Endothelial cell of umbilical vein (primary cell): ENCODE measurements at regions not wholly inside any gene's neighbourhood (a gene's known extent, or its start where the extent isn't known, plus 50 kb on each side); places are given as distances from the start of the nearest gene placed in this dataset.

Experiments
- BruUV-seq: library from RNA; stranded (reverse); fragments of 400-500 nt; replicated peaks from 2 replicates; lab custom pipeline; 2021; lab: Mats Ljungman, UMichigan
- CTCF ChIA-PET: fragments of 300-600, 350-600 bp; sonication (Branson Sonifier 250); formaldehyde crosslinking; loops from one replicate; lab custom pipeline; 2021; ENCODE audit warnings: antibody characterized with exemption, inconsistent platforms; lab: Charles Lee
- POLR2A ChIA-PET: fragments of 300-600, 350-600 bp; sonication (Branson Sonifier 250); formaldehyde crosslinking; loops from one replicate; lab custom pipeline; 2021; ENCODE audit warnings: antibody characterized with exemption, inconsistent platforms; lab: Charles Lee
- DNase-seq: peaks from one replicate; pipeline ENCODE4 v3.0.0-alpha.2; 2011; ENCODE audit warnings: low read depth, low spot score
- FAIRE-seq: peaks from 2 replicates; lab custom pipeline; 2011; peaks lifted over from hg19 to GRCh38; lab: Jason Lieb, UNC
- H2AFZ ChIP-seq: 2 replicates; pipeline ENCODE4 v1.6.0; 2012; ENCODE audit warnings: low read depth, low read length, control low read depth, inconsistent platforms
- H3K27ac ChIP-seq: 2 replicates; pipeline ENCODE4 v1.5.1; 2011; ENCODE audit warnings: low read depth, mild to moderate bottlenecking, control low read depth, low read length, moderate library complexity; ENCODE audit not compliant: insufficient read depth
- H3K27me3 ChIP-seq, 2 experiments: 2 replicates each; pipeline versions ENCODE4 v1.6.0 to v1.6.1; 2011; ENCODE audit warnings: low read length in 2 of 2, mixed read lengths in 1 of 2; ENCODE audit not compliant: control insufficient read depth in 2 of 2, insufficient read depth in 2 of 2
- H3K36me3 ChIP-seq, 2 experiments: 2 replicates in 1 of 2; 3 replicates in 1 of 2; pipeline ENCODE4 v1.5.1; 2011; ENCODE audit warnings: low read length in 2 of 2, mild to moderate bottlenecking in 1 of 2, moderate library complexity in 1 of 2; ENCODE audit not compliant: control insufficient read depth in 2 of 2, insufficient read depth in 2 of 2; ENCODE audit errors: extremely low read depth in 1 of 2
- H3K4me1 ChIP-seq: 3 replicates; pipeline ENCODE4 v1.5.1; 2011; ENCODE audit warnings: mild to moderate bottlenecking, low read length; ENCODE audit not compliant: control insufficient read depth, insufficient read depth; ENCODE audit errors: extremely low read depth
- H3K4me2 ChIP-seq: 2 replicates; pipeline ENCODE4 v1.6.1; 2011; ENCODE audit warnings: low read length, control low read depth, mixed read lengths; ENCODE audit not compliant: insufficient read depth
- H3K4me3 ChIP-seq, 3 experiments: fragments of 200-600 bp in 1 of 3; sonication (generic), shearing (Covaris generic) in 1 of 3; replicated peaks in 1 of 3; 2 replicates each; pipeline ENCODE4 v1.5.1; 2011 to 2016; ENCODE audit warnings: control low read depth in 3 of 3, low read length in 3 of 3, mild to moderate bottlenecking in 2 of 3, inconsistent platforms in 1 of 3, low read depth in 1 of 3, moderate library complexity in 1 of 3; ENCODE audit not compliant: insufficient read depth in 1 of 3
- H3K79me2 ChIP-seq: 2 replicates; pipeline ENCODE4 v1.6.0; 2012; ENCODE audit warnings: low read length, inconsistent platforms; ENCODE audit not compliant: control insufficient read depth, insufficient read depth
- H3K9ac ChIP-seq: replicated peaks from 2 replicates; pipeline ENCODE3; 2011; ENCODE audit warnings: low read length, control low read depth; ENCODE audit not compliant: insufficient read depth; ENCODE audit errors: extremely low read depth
- H3K9me1 ChIP-seq: replicated peaks from 3 replicates; pipeline ENCODE4 v1.6.0; 2011; ENCODE audit warnings: mild to moderate bottlenecking, low read length; ENCODE audit not compliant: control insufficient read depth, insufficient read depth; ENCODE audit errors: extremely low read depth
- H3K9me3 ChIP-seq: replicated peaks from 2 replicates; pipeline ENCODE4 v1.5.1; 2012; ENCODE audit warnings: low read length, inconsistent platforms; ENCODE audit not compliant: control insufficient read depth, insufficient read depth
- H4K20me1 ChIP-seq: replicated peaks from 2 replicates; pipeline ENCODE3; 2011; ENCODE audit warnings: mild to moderate bottlenecking, low read length; ENCODE audit not compliant: control insufficient read depth, insufficient read depth; ENCODE audit errors: extremely low read depth
- EZH2 ChIP-seq: IDR thresholded peaks from 2 replicates; pipeline ENCODE4 v1.6.1; 2012; ENCODE audit warnings: borderline replicate concordance, low read depth, mild to moderate bottlenecking, moderate library complexity, low read length, inconsistent platforms; ENCODE audit not compliant: severe bottlenecking
- FOS ChIP-seq: IDR thresholded peaks from 2 replicates; pipeline ENCODE4 v1.6.1; 2011; ENCODE audit warnings: mild to moderate bottlenecking, low read length, moderate library complexity, borderline replicate concordance; ENCODE audit not compliant: insufficient read depth
- GATA2 ChIP-seq: IDR thresholded peaks from 2 replicates; pipeline ENCODE4 v1.7.0; 2011; ENCODE audit warnings: low read depth, mild to moderate bottlenecking, moderate library complexity, mixed read lengths, low read length; ENCODE audit not compliant: insufficient read length, insufficient read depth
- JUN ChIP-seq: IDR thresholded peaks from 2 replicates; pipeline ENCODE4 v1.6.1; 2011; ENCODE audit warnings: borderline replicate concordance, low read depth; ENCODE audit not compliant: insufficient read length, insufficient read depth
- MAX ChIP-seq: IDR thresholded peaks from 2 replicates; pipeline ENCODE4 v1.6.1; 2011; ENCODE audit not compliant: insufficient read depth, insufficient read length
- MYC ChIP-seq: IDR thresholded peaks from one replicate; pipeline ENCODE4 v1.6.1; 2011; ENCODE audit warnings: mild to moderate bottlenecking, low read depth, low read length
- POLR2A ChIP-seq: IDR thresholded peaks from 2 replicates; pipeline ENCODE4 v1.6.1; 2012; ENCODE audit warnings: low read depth, mild to moderate bottlenecking, control low read depth, low read length
- POLR2AphosphoS5 ChIP-seq: IDR thresholded peaks from 2 replicates; pipeline ENCODE4 v1.6.1; 2012; ENCODE audit warnings: low read depth, mild to moderate bottlenecking, control low read depth, low read length, moderate library complexity; ENCODE audit not compliant: insufficient read depth
- dilution Hi-C: fragments of 300-500 bp; cut with MboI; formaldehyde crosslinking; loops from one replicate; pipeline ENCODE4 v1.15.0; 2019; ENCODE audit warnings: low sequenced_read_pairs; ENCODE audit not compliant: extremely low pct_ligation_motif_present
- intact Hi-C: fragments of 100-400 bp; cut with micrococcal nuclease; formaldehyde crosslinking; loops from one replicate; pipeline ENCODE4 v1.10.0; 2022
- TF ChIP-seq, protein P1 (sequence below), 2 donors: IDR thresholded peaks; 1 replicate in 1 of 2; 2 replicates in 1 of 2; pipeline ENCODE4 v1.5.1; 2011; ENCODE audit warnings: low read length in 2 of 2, mild to moderate bottlenecking in 2 of 2, moderate library complexity in 2 of 2, control low read depth in 1 of 2, inconsistent platforms in 1 of 2, low read depth in 1 of 2; ENCODE audit not compliant: insufficient read depth in 1 of 2; ENCODE audit errors: extremely low read depth in 1 of 2

DNA sequence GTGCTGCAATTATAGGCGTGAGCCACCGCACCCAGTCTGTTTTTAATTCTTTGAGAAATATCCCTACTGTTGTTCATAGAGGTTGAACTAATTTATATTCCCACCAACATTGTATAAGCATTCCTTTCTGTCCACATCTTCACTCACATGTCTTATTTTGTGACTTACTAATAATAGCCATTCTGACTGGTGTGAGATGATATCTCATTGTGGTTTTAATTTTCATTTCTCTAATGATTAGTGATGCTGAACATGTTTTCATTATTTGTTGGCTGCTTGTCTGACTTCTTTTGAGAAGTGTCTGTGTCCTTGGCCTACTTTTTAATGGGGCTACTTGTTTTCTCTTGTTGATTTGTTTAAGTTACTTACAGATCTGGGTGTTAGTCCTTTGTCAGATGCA lies 310.9 kb upstream of the MAOA start:
- Histone ChIP-seq H3K79me2 (no peaks in the 10 kb centered on the region), H3K36me3 (no peaks in the 10 kb centered on the region), H3K9ac (no peak overlapping the region), H4K20me1 (no peaks in the 10 kb centered on the region), H2AFZ (no peak overlapping the region), H3K4me2 (no peak overlapping the region), H3K4me1 (no peaks in the 10 kb centered on the region), H3K27me3 (no peaks in the 10 kb centered on the region), H3K4me3 (no peak overlapping the region), H3K27ac (no peak overlapping the region), H3K9me3 (no peaks in the 10 kb centered on the region), H3K9me1 (no peaks in the 10 kb centered on the region)
- ChIA-PET CTCF (no interaction called here), POLR2A (no interaction called here)
- intact Hi-C loops (no loop called here), dilution Hi-C loops (no loop called here)
- FAIRE-seq: no peak
- no peak for DNase-seq
- no TSS peak for BruUV-seq
- TF ChIP-seq GATA2 (no peak), FOS (no peak), EZH2 (no peak), POLR2AphosphoS5 (no peak), POLR2A (no peak), MAX (no peak), MYC (no peak), JUN (no peak)
- TF ChIP-seq, protein P1, sequence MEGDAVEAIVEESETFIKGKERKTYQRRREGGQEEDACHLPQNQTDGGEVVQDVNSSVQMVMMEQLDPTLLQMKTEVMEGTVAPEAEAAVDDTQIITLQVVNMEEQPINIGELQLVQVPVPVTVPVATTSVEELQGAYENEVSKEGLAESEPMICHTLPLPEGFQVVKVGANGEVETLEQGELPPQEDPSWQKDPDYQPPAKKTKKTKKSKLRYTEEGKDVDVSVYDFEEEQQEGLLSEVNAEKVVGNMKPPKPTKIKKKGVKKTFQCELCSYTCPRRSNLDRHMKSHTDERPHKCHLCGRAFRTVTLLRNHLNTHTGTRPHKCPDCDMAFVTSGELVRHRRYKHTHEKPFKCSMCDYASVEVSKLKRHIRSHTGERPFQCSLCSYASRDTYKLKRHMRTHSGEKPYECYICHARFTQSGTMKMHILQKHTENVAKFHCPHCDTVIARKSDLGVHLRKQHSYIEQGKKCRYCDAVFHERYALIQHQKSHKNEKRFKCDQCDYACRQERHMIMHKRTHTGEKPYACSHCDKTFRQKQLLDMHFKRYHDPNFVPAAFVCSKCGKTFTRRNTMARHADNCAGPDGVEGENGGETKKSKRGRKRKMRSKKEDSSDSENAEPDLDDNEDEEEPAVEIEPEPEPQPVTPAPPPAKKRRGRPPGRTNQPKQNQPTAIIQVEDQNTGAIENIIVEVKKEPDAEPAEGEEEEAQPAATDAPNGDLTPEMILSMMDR (IDR thresholded peaks at IDR 0.05; ENCODE audit: extremely low read depth in 1 of 2, insufficient read depth in 1 of 2, low read depth in 1 of 2, low read length in 2 of 2): no peak
